ENCODE measurements at regions not wholly inside any gene's neighbourhood (a gene's known extent, or its start where the extent isn't known, plus 50 kb on each side); places are given as distances from the start of the nearest gene placed in this dataset.

- no peak for TF ChIP-seq CTCF (IDR thresholded peaks at IDR 0.05; ENCODE audit: borderline replicate concordance, control extremely low read depth, extremely low read depth, insufficient read depth, missing control alignments)
- no peak for DNase-seq (ENCODE audit: low spot score)
- in situ Hi-C loops (cut with MboI; ENCODE audit: low sequenced_read_pairs, unreplicated experiment), result no loop called here
Measured at GRCh38 chr9:79465156-79465555, 106.6 kb upstream of the TLE4 start.

GRCh38 chr9:79469164-79469563 is 102.6 kb upstream of the TLE4 start:
- in situ Hi-C loops (cut with MboI; ENCODE audit: low sequenced_read_pairs, unreplicated experiment), result no loop called here
- TF ChIP-seq CTCF (IDR thresholded peaks at IDR 0.05; ENCODE audit: borderline replicate concordance, control extremely low read depth, extremely low read depth, insufficient read depth, missing control alignments), result no peak
- DNase-seq (ENCODE audit: low spot score), result no peak

- in situ Hi-C loops (cut with MboI; ENCODE audit: low sequenced_read_pairs, unreplicated experiment), result no loop called here
- TF ChIP-seq CTCF (IDR thresholded peaks at IDR 0.05; ENCODE audit: borderline replicate concordance, control extremely low read depth, extremely low read depth, insufficient read depth, missing control alignments), result no peak
Measured at GRCh38 chr9:79470954-79471353, 100.8 kb upstream of the TLE4 start.

GRCh38 chr9:79471580-79472543 is 99.9 kb upstream of the TLE4 start:
- DNase-seq (ENCODE audit: low spot score), result no peak
- peak; percentile 22 for TF ChIP-seq CTCF (IDR thresholded peaks at IDR 0.05; ENCODE audit: borderline replicate concordance, control extremely low read depth, extremely low read depth, insufficient read depth, missing control alignments)
- in situ Hi-C loops (cut with MboI; ENCODE audit: low sequenced_read_pairs, unreplicated experiment), result no loop called here

More at GRCh38 chr9:79470954-79471353, 100.8 kb upstream of the TLE4 start:
- no peak for DNase-seq (ENCODE audit: low spot score)

GRCh38 chr9:79473704-79474103 is 98.1 kb upstream of the TLE4 start:
- in situ Hi-C loops (cut with MboI; ENCODE audit: low sequenced_read_pairs, unreplicated experiment), result no loop called here
- DNase-seq (ENCODE audit: low spot score), result no peak
- no peak for TF ChIP-seq CTCF (IDR thresholded peaks at IDR 0.05; ENCODE audit: borderline replicate concordance, control extremely low read depth, extremely low read depth, insufficient read depth, missing control alignments)

GRCh38 chr9:79477241-79477840 is 94.4 kb upstream of the TLE4 start:
- TF ChIP-seq CTCF (IDR thresholded peaks at IDR 0.05; ENCODE audit: borderline replicate concordance, control extremely low read depth, extremely low read depth, insufficient read depth, missing control alignments), result no peak
- DNase-seq (ENCODE audit: low spot score), result no peak
- in situ Hi-C loops (cut with MboI; ENCODE audit: low sequenced_read_pairs, unreplicated experiment), result no loop called here
